Activated CD8-positive, alpha-beta T cell treated with anti-CD3 and anti-CD28 coated beads for 36 hours (primary cell): ENCODE measurements at regions not wholly inside any gene's neighbourhood (a gene's known extent, or its start where the extent isn't known, plus 50 kb on each side); places are given as distances from the start of the nearest gene placed in this dataset.

ENCODE experiments used
- ATAC-seq: fragments of 200-7000 bp; cut with Tn5 transposase; one replicate; pipeline ENCODE4 v1.10.0; 2021; ENCODE audit warnings: mild to moderate bottlenecking, moderate library complexity
- CTCF ChIA-PET: fragments of 350-600 bp; sonication (Branson Sonifier 250); formaldehyde crosslinking; loops from one replicate; lab custom pipeline; 2021; ENCODE audit warnings: antibody characterized with exemption; lab: Charles Lee
- POLR2A ChIA-PET: fragments of 350-600 bp; sonication (Branson Sonifier 250); formaldehyde crosslinking; loops from one replicate; lab custom pipeline; 2021; ENCODE audit warnings: antibody characterized with exemption; lab: Charles Lee
- DNase-seq: peaks from one replicate; pipeline ENCODE4 v3.0.0-alpha.2; 2020
- H3K27ac Mint-ChIP-seq: one replicate; pipeline ENCODE4 v1.8.0; 2021; ENCODE audit warnings: mild to moderate bottlenecking, mixed read lengths
- H3K27me3 Mint-ChIP-seq: one replicate; pipeline ENCODE4 v1.8.0; 2021; ENCODE audit warnings: mixed read lengths
- H3K36me3 Mint-ChIP-seq: one replicate; pipeline ENCODE4 v1.8.0; 2021; ENCODE audit warnings: low read depth, mixed read lengths
- H3K4me1 Mint-ChIP-seq: one replicate; pipeline ENCODE4 v1.8.0; 2021; ENCODE audit warnings: low read depth, mixed read lengths
- H3K4me3 Mint-ChIP-seq: one replicate; pipeline ENCODE4 v1.8.0; 2021; ENCODE audit warnings: mild to moderate bottlenecking, moderate library complexity, mixed read lengths
- H3K9me3 Mint-ChIP-seq: one replicate; pipeline ENCODE4 v1.8.0; 2021; ENCODE audit warnings: mixed read lengths
- CTCF ChIP-seq: fragments of 200-600 bp; IDR thresholded peaks from one replicate; pipeline ENCODE4 v1.8.0; 2022; ENCODE audit warnings: antibody characterized with exemption, mild to moderate bottlenecking
- intact Hi-C: fragments of 100-400 bp; cut with micrococcal nuclease; formaldehyde crosslinking; loops from one replicate; pipeline ENCODE4 v1.10.0; 2022

GRCh38 chr2:20939931-20940795, 103.7 kb downstream of the APOB start:
- ChIA-PET CTCF (interaction anchor here (1.0 to 1.3 kb wide), 2 partner anchors 23 to 279 kb away, joined by 3 to 4 read pairs; no protein-coding TSS in a partner anchor), POLR2A (no interaction called here)
- Mint-ChIP-seq H3K4me1 (no peaks in the 10 kb centered on the region), H3K4me3 (no peak overlapping the region), H3K27me3 (peaks cover 5% of the 10 kb centered on the region), H3K36me3 (no peaks in the 10 kb centered on the region), H3K27ac (no peak overlapping the region), H3K9me3 (no peaks in the 10 kb centered on the region)
- ATAC-seq (no peak), DNase-seq (no peak)
- TF ChIP-seq CTCF = no peak
- intact Hi-C loops = no loop called here

- intact Hi-C loops = no loop called here
- TF ChIP-seq CTCF = no peak
- peaks cover 13% of the 10 kb centered on the region for H3K27me3 Mint-ChIP-seq
- DNase-seq = no peak
- H3K9me3 Mint-ChIP-seq = no peaks in the 10 kb centered on the region
- no peak overlapping the region for H3K4me3 Mint-ChIP-seq
- ChIA-PET CTCF (no interaction called here), POLR2A (no interaction called here)
- no peak overlapping the region for H3K27ac Mint-ChIP-seq
- ATAC-seq = no peak
- H3K36me3 Mint-ChIP-seq = no peaks in the 10 kb centered on the region
- no peaks in the 10 kb centered on the region for H3K4me1 Mint-ChIP-seq
Measured at GRCh38 chr2:20937353-20937752, 106.5 kb downstream of the APOB start.

GRCh38 chr2:20935168-20935775, 108.6 kb downstream of the APOB start:
- no peaks in the 10 kb centered on the region for H3K4me1 Mint-ChIP-seq
- DNase-seq (no peak), ATAC-seq (no peak)
- intact Hi-C loops = no loop called here
- peaks cover 10% of the 10 kb centered on the region for H3K27me3 Mint-ChIP-seq
- TF ChIP-seq CTCF = no peak
- H3K27ac Mint-ChIP-seq = no peak overlapping the region
- POLR2A ChIA-PET = no interaction called here
- CTCF ChIA-PET = interaction anchor here (0.7 kb wide), 1 partner anchor 28 kb away, joined by 3 read pairs; no protein-coding TSS in a partner anchor
- H3K9me3 Mint-ChIP-seq = no peaks in the 10 kb centered on the region
- H3K4me3 Mint-ChIP-seq = no peak overlapping the region
- H3K36me3 Mint-ChIP-seq = no peaks in the 10 kb centered on the region

- DNase-seq = no peak
- ChIA-PET POLR2A (no interaction called here), CTCF (no interaction called here)
- Mint-ChIP-seq H3K9me3 (peaks cover under 1% of the 10 kb centered on the region), H3K27me3 (peaks cover 10% of the 10 kb centered on the region), H3K4me3 (no peak overlapping the region), H3K36me3 (no peaks in the 10 kb centered on the region), H3K4me1 (no peaks in the 10 kb centered on the region), H3K27ac (no peak overlapping the region)
- ATAC-seq = no peak
- TF ChIP-seq CTCF = no peak
- intact Hi-C loops = no loop called here
Measured at GRCh38 chr2:20934236-20934635, 109.6 kb downstream of the APOB start.

GRCh38 chr2:20933714-20934113, 110.2 kb downstream of the APOB start:
- ATAC-seq (no peak), DNase-seq (no peak)
- Mint-ChIP-seq H3K4me1 (no peaks in the 10 kb centered on the region), H3K4me3 (no peak overlapping the region), H3K9me3 (peaks cover 5% of the 10 kb centered on the region), H3K36me3 (no peaks in the 10 kb centered on the region), H3K27me3 (peaks cover 10% of the 10 kb centered on the region), H3K27ac (no peak overlapping the region)
- ChIA-PET CTCF (no interaction called here), POLR2A (no interaction called here)
- TF ChIP-seq CTCF = no peak
- intact Hi-C loops = no loop called here
